ENCODE measurements at regions not wholly inside any gene's neighbourhood (a gene's known extent, or its start where the extent isn't known, plus 50 kb on each side); places are given as distances from the start of the nearest gene placed in this dataset.

- no peak for DNase-seq (ENCODE audit: low read depth)
Observed at GRCh38 chr14:82138431-82138830, 604.8 kb upstream of the SEL1L start.

- DNase-seq (ENCODE audit: low read depth), result no peak
Observed at GRCh38 chr14:82146846-82147245, 613.2 kb upstream of the SEL1L start.

- DNase-seq (ENCODE audit: low read depth), result no peak
Observed at GRCh38 chr14:82153689-82154088, 620.0 kb upstream of the SEL1L start.

DNA sequence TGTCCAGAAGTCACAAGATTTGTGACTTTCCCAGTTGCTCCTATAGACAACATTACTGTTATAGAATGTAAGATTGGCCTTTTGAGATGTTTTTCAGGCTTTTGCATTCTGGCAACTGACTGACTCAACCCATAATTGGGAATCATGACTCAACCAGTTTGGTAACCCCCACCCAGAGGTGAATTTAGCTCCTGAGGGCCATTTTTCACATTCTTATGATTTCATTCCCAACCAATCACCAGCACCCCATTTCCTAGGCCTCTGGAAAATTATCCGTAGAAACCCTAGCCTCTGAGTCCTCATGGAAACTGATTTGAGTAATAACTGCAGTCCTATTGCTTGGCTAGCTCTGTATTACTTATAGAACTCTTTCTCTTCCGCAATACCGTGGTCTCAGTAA lies 626.0 kb upstream of the SEL1L start:
- DNase-seq (ENCODE audit: low read depth), result no peak

DNA sequence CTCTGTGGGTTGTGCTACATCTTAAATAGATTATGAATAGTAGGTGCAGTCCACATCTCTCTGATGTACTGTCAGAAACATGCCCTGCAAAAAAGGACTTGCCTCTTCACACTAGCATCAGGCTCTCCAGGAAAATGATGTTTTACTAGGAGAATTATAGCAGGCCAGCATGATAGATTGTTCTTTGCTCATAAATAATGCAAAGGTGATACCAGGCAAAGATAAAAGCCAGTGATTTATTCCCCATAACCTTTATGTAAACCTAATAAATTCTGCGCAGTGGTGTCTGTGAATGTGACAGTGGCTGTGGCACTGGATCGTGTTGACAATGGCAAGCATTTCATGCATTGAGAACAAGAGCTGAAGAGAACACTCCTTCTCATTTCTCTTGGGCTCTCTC lies 646.5 kb upstream of the SEL1L start:
- DNase-seq (ENCODE audit: low read depth), result no peak

- DNase-seq (ENCODE audit: low read depth), result no peak
Observed at GRCh38 chr14:82182646-82183045, 649.0 kb upstream of the SEL1L start.

DNA sequence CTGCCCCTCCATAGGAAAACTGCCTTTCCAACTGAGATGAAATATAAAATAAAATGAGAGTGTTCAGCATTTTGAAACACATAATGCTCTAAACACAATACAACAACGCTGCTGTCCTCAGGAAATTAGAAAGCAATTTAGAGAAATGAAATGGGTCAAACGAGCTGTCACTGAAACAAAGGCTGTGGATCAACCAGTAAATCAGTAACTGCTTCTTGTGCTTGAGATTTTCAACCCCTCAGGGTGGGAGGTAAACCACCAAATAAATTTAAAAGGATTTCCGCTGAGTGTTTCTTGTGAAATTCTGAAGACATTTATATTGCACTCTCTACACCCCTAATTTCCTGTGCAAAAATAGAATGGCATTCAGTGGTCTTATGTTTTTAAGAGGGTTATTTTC lies 657.1 kb upstream of the SEL1L start:
- DNase-seq (ENCODE audit: low read depth), result no peak

GRCh38 chr14:82192387-82192786 lies 658.7 kb upstream of the SEL1L start:
- DNase-seq (ENCODE audit: low read depth), result no peak

DNA sequence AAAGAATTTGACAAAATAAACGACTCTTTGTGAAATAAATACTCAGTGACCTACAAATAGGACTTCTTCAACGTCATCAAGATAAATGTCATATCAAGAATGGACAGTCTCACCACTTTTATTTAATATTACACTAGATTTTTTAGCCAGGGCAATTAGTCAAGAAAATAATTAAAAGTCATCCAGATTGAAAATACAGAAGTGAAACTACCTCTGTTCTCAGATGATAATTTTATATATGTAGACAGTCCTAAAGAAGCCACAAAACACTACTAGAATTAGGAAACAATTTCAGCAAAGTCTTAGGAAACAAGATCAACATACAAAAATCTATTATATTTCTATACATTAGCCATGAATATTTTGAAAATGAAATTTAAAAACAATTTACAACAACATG lies 689.6 kb upstream of the SEL1L start:
- no peak for DNase-seq (ENCODE audit: low read depth)

- no peak for DNase-seq (ENCODE audit: low read depth)
Observed at GRCh38 chr14:82224610-82225009, 691.0 kb upstream of the SEL1L start.

DNA sequence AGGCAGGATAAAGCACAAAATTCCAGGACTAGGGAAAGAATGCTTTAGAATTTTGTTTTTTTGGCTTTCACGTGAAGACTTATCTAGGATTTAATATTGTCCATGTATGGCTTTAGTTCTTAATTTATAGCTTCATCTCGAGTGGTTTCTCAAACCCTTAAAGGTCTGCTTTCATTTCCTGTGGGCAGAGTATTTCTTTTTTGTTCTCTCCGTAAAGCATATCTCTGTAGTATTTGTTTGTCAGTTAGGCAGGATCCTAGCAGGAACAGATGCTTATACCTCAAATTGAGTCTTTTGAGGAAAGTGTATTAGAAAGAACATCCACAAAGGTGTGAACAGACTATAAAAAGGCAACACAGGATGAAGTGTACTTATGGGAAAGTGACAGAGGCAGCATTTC lies 697.1 kb upstream of the SEL1L start:
- DNase-seq (ENCODE audit: low read depth), result no peak

- no peak for DNase-seq (ENCODE audit: low read depth)
Observed at GRCh38 chr14:82238649-82239048, 705.0 kb upstream of the SEL1L start.

- no peak for DNase-seq (ENCODE audit: low read depth)
Observed at GRCh38 chr14:82239223-82239622, 705.6 kb upstream of the SEL1L start.

DNA sequence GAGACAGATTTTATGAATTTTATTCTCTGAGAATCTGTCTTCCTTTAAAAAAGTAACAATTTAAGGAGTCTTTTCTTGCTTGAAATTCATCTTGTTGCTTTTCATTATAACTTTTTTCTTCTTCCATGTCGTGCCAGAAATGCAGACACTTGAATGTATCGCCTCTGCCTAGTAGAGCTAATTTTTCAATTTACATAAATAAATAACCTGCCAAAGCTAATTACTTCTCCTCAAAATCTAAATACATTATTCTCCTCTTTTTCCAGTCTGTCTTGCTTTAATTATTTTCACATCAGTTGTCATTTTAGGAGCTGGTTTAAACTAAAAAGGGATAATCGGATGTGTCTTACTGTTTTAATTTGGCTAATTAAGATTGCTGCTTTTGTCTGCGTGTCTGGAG lies 711.1 kb upstream of the SEL1L start:
- DNase-seq (ENCODE audit: low read depth), result no peak

DNA sequence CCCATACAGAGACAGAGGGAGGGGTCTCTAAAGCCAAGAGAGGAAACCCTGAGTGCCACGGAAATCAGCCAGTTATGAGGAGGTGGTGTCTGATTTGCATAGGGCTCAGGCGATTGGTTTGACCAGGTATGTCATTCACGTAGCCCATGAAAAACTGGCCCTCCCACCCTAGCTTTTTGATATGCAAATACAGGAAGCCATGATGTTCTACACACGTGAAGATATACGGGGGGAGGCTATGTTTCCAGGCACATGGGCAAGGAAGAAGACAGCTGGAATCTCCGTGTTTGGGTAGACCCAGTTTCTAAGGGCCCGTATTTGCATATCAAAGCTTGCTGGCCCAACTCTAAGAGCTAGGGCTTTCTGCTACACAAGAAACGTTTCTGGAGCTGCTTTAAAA lies 717.8 kb upstream of the SEL1L start:
- no peak for DNase-seq (ENCODE audit: low read depth)

- no peak for DNase-seq (ENCODE audit: low read depth)
Observed at GRCh38 chr14:82270286-82270685, 736.6 kb upstream of the SEL1L start.

DNA sequence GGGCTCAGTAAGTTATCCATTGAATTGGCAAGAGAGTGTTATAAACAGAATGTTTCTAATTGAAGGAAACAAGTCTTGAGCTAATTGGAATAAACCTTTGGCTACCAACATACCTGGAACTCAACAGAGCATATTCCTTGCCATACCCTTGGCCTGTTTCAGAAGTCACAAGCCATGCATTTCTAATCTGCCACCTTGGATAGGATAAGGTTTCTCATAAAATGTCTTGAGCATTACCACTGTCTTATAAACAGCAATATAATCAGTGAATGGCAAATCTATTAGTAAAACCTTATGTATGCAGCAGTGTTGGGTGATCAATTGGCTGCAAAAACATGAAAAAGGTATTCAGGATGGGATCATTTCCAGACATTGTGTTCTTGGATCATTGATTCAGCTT lies 765.2 kb upstream of the SEL1L start:
- DNase-seq (ENCODE audit: low read depth), result no peak

DNA sequence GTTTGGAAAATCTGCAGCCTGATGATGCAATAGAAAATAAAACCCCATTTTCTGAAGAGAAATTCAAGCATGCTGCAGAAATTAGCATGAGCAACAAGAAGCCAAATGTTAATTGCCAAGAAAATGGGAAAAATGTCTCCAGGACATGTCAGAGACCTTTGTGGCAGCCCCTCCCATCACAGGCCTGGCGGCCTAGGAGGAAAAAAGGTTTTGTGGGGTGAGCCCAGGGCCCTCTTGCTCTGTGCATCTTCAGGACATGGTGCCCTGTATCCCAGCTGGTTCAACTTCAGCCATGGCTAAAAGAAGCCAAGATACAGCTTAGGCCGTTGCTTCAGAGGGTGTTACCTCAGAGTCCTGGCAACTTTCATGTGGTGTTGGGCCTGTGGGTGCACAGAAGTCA lies 775.5 kb upstream of the SEL1L start:
- no peak for DNase-seq (ENCODE audit: low read depth)

DNA sequence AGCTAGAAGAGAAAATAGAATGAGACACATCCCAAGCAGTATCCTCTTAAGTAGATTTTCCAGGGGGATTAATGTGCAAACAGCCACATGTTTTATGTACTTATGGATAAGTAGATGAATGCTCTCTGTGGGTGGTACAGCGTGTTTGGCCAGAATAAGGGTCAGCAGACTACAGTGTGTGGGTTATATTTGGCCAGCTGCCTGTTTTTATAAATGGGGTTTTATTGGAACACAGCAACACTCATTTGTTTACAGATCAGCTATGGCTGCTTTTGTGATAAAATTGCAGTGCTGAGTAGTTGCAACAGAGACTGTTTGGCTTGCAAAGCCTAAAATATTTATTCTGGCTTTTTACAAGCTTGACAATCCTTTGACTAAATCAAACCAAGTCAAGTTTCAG lies 780.2 kb upstream of the SEL1L start:
- DNase-seq (ENCODE audit: low read depth), result no peak

DNA sequence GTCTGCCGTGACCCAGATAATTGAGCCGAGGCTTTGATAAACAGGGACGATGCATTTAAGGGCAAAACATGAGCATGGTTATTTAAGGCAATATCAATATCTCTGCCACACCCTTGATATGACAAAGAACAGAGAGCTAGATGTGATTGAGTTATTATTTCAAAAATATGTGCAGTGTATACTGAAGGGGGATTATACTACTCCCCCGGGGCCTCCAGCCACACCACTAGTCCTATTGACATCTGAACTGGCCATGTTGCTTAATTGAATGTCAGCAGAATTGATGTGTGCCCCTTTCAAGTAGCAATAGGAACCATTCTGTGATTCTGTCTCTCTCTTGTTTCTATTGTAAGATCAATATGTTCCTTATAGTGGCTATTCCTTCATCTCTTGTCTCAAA lies 794.8 kb upstream of the SEL1L start:
- no peak for DNase-seq (ENCODE audit: low read depth)

DNA sequence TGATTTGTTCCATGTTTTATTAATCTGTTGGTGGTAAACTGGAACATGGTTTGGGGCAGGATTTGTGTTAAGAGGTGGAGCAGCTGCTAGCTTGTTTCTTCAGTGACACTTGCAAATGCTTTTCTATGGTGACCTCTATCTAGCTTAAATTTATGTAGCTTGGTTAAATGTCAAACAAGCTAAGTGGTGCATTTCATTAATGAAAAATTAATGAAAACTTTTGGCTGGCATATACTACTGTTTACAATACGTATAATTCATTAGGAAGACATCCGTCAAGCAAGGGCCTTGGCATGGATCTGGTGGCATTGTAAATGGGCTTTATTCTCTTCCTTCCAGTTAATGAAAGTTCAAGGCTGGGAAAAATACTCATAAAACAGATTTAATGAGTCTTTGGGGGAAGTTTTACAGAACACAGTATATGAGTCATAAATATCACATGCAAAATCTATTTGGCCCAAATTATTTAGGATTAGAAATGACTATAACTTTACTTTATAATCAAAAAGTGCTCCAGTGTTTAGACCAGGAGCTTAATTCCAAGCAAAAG lies 807.7 kb upstream of the SEL1L start:
- DNase-seq (ENCODE audit: low read depth), result no peak

DNA sequence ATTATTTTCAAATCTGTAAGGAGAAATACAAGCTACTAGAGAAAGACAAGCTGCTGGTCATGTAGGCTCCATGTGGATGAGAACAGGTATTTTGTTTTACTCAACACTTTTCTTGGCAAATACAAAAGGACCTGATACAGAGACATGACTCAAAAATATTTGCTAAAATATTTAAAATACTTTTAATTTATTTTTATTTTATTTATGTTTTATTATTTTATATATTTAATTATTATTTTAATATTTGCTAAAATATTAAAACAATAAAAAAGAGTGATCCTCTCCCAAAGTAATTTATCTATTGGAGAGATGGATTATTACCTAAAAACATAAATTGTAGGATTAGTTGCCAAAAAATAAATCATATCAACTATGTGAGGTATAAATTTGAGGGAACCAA lies 808.9 kb upstream of the SEL1L start:
- DNase-seq (ENCODE audit: low read depth), result no peak

DNA sequence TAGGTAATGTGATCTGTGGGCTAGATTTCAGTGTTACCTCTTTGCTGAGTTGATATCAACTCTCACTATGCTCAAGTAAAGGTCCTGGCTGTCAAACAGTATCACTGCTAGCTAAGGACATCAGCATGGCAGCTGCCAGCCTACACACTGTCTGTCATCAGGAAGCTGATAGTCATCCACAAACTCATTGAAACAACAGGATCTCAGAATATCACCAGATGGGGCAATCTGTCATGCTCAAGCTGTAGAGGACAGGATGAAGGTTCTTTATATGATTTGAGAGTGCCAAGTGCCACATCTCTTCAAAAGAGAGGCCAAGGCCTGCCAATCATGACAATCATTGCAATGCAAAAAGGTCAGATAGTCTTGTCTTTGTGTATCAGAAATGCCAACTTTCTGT lies 811.5 kb upstream of the SEL1L start:
- DNase-seq (ENCODE audit: low read depth), result no peak

DNA sequence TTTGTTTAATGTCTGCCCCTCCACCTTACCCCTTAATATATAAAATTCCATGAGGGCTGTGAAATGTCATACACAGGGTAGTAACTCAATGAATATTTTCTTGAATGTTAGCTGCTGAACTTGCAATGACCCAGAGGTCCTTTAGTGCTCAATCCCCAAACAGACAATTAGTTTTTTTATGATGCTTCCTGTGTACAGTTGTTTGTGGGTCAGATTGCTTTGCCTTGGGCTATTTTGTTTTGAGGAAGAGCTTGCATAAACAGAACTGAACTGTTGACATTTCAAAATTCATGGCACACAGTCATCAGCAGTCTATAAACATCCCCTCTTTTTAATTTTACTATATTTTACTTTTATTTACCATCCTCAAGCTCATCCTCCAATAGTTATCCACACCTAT lies 820.5 kb upstream of the SEL1L start:
- no peak for DNase-seq (ENCODE audit: low read depth)

- no peak for DNase-seq (ENCODE audit: low read depth)
Observed at GRCh38 chr14:82359201-82359600, 825.5 kb upstream of the SEL1L start.
